Activated T-cell treated with anti-CD3 and anti-CD28 coated beads, Interleukin-2, amount 50 U/mL, for 4 hours (primary cell): ENCODE measurements at regions not wholly inside any gene's neighbourhood (a gene's known extent, or its start where the extent isn't known, plus 50 kb on each side); places are given as distances from the start of the nearest gene placed in this dataset.
"Not testable (repeated sequence)": the region's sequence is repeated elsewhere in the genome, so short reads cannot be mapped to it uniquely, and the experiment has no call there.

Experiments used
- ATAC-seq, 2 donors: fragments of 200-7000 bp; cut with Tn5 transposase; one replicate each; pipeline ENCODE4 v1.10.0; 2021
- DNase-seq: peaks from one replicate; pipeline ENCODE4 v3.0.0-alpha.2; 2020
- H3K27me3 Mint-ChIP-seq: one replicate; pipeline ENCODE4 v1.8.0; 2021; ENCODE audit warnings: low read depth, mixed read lengths
- H3K36me3 Mint-ChIP-seq: one replicate; pipeline ENCODE4 v1.8.0; 2022; ENCODE audit warnings: mixed read lengths; ENCODE audit not compliant: insufficient read depth
- H3K4me1 Mint-ChIP-seq: one replicate; pipeline ENCODE4 v1.8.0; 2021; ENCODE audit warnings: low read depth, mixed read lengths
- H3K4me3 Mint-ChIP-seq: one replicate; pipeline ENCODE4 v1.8.0; 2021; ENCODE audit warnings: mild to moderate bottlenecking, moderate library complexity, mixed read lengths
- H3K9me3 Mint-ChIP-seq: one replicate; pipeline ENCODE4 v1.8.0; 2021; ENCODE audit warnings: mixed read lengths

- not testable (repeated sequence) for H3K4me3 Mint-ChIP-seq, H3K4me1 Mint-ChIP-seq, H3K36me3 Mint-ChIP-seq, DNase-seq, H3K27me3 Mint-ChIP-seq, ATAC-seq
- H3K9me3 Mint-ChIP-seq = peaks cover 22% of the 10 kb centered on the region
These were observed 222.7 kb upstream of the CDH8 start for GRCh38 chr16:62258931-62259435.

- Mint-ChIP-seq H3K4me3 (no peak overlapping the region), H3K27me3 (no peaks in the 10 kb centered on the region), H3K4me1 (no peaks in the 10 kb centered on the region), H3K36me3 (no peaks in the 10 kb centered on the region), H3K9me3 (peaks cover 27% of the 10 kb centered on the region)
- no peak for DNase-seq
- no peak for ATAC-seq
These were observed 220.2 kb upstream of the CDH8 start for GRCh38 chr16:62256406-62256805.

GRCh38 chr16:62254847-62255246 is 218.6 kb upstream of the CDH8 start:
- no peaks in the 10 kb centered on the region for H3K4me1 Mint-ChIP-seq
- H3K4me3 Mint-ChIP-seq = no peak overlapping the region
- no peaks in the 10 kb centered on the region for H3K27me3 Mint-ChIP-seq
- DNase-seq (no peak), ATAC-seq (no peak)
- H3K36me3 Mint-ChIP-seq = no peaks in the 10 kb centered on the region
- H3K9me3 Mint-ChIP-seq = peaks cover 36% of the 10 kb centered on the region

GRCh38 chr16:62254372-62254771 is 218.1 kb upstream of the CDH8 start:
- ATAC-seq (no peak), DNase-seq (no peak)
- H3K27me3 Mint-ChIP-seq = no peaks in the 10 kb centered on the region
- H3K9me3 Mint-ChIP-seq = peaks cover 38% of the 10 kb centered on the region
- H3K4me1 Mint-ChIP-seq = no peaks in the 10 kb centered on the region
- H3K4me3 Mint-ChIP-seq = no peak overlapping the region
- no peaks in the 10 kb centered on the region for H3K36me3 Mint-ChIP-seq

GRCh38 chr16:62253966-62254365 is 217.7 kb upstream of the CDH8 start:
- DNase-seq (no peak), ATAC-seq (no peak)
- Mint-ChIP-seq H3K4me1 (no peaks in the 10 kb centered on the region), H3K9me3 (peaks cover 37% of the 10 kb centered on the region), H3K4me3 (no peak overlapping the region), H3K36me3 (no peaks in the 10 kb centered on the region), H3K27me3 (no peaks in the 10 kb centered on the region)

GRCh38 chr16:62249069-62249468 is 212.8 kb upstream of the CDH8 start:
- ATAC-seq (no peak), DNase-seq (no peak)
- Mint-ChIP-seq H3K4me3 (no peak overlapping the region), H3K27me3 (no peaks in the 10 kb centered on the region), H3K9me3 (peaks cover 33% of the 10 kb centered on the region), H3K36me3 (no peaks in the 10 kb centered on the region), H3K4me1 (no peaks in the 10 kb centered on the region)

- no peak overlapping the region for H3K4me3 Mint-ChIP-seq
- DNase-seq = no peak
- H3K4me1 Mint-ChIP-seq = no peaks in the 10 kb centered on the region
- no peak for ATAC-seq
- no peaks in the 10 kb centered on the region for H3K27me3 Mint-ChIP-seq
- no peaks in the 10 kb centered on the region for H3K36me3 Mint-ChIP-seq
- H3K9me3 Mint-ChIP-seq = peaks cover 34% of the 10 kb centered on the region
These were observed 204.5 kb upstream of the CDH8 start for GRCh38 chr16:62240722-62241121.

GRCh38 chr16:62225675-62226074 is 189.4 kb upstream of the CDH8 start:
- no peaks in the 10 kb centered on the region for H3K36me3 Mint-ChIP-seq
- ATAC-seq (no peak), DNase-seq (no peak)
- no peak overlapping the region for H3K4me3 Mint-ChIP-seq
- H3K9me3 Mint-ChIP-seq = peaks cover 17% of the 10 kb centered on the region
- no peaks in the 10 kb centered on the region for H3K4me1 Mint-ChIP-seq
- no peaks in the 10 kb centered on the region for H3K27me3 Mint-ChIP-seq

- no peaks in the 10 kb centered on the region for H3K36me3 Mint-ChIP-seq
- H3K4me3 Mint-ChIP-seq = no peak overlapping the region
- no peaks in the 10 kb centered on the region for H3K27me3 Mint-ChIP-seq
- ATAC-seq (no peak), DNase-seq (no peak)
- H3K4me1 Mint-ChIP-seq = no peaks in the 10 kb centered on the region
- H3K9me3 Mint-ChIP-seq = peaks cover 17% of the 10 kb centered on the region
These were observed 188.5 kb upstream of the CDH8 start for GRCh38 chr16:62224646-62225209.

GRCh38 chr16:62216837-62217236 is 180.6 kb upstream of the CDH8 start:
- no peak for DNase-seq
- H3K27me3 Mint-ChIP-seq = no peaks in the 10 kb centered on the region
- no peaks in the 10 kb centered on the region for H3K4me1 Mint-ChIP-seq
- H3K36me3 Mint-ChIP-seq = no peaks in the 10 kb centered on the region
- ATAC-seq = no peak
- H3K9me3 Mint-ChIP-seq = peaks cover 18% of the 10 kb centered on the region
- H3K4me3 Mint-ChIP-seq = no peak overlapping the region

DNA sequence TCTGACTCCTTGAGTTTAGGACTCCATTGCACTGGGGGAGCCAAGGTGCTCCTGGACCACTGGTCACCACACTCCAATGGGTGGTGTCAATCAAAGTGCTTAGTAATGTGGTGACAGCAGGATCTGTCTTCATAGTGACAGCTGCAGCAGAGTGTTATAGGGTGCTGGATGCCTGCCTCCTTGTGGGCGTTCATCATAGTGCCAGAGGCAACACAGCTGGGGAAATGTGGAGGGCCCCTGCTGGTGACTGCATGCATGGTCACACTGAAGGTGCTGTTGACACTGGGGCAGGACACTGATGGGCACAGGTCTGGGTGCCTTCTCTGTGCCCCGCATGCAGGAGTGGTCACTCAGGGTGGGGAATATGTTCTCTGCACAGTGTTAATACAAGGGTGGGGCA is 177.5 kb upstream of the CDH8 start:
- ATAC-seq = no peak
- no peaks in the 10 kb centered on the region for H3K27me3 Mint-ChIP-seq

GRCh38 chr16:62208934-62209333 is 172.7 kb upstream of the CDH8 start:
- ATAC-seq (no peak), DNase-seq (no peak)
- Mint-ChIP-seq H3K9me3 (peaks cover 36% of the 10 kb centered on the region), H3K36me3 (no peaks in the 10 kb centered on the region), H3K4me1 (no peaks in the 10 kb centered on the region), H3K27me3 (no peaks in the 10 kb centered on the region), H3K4me3 (no peak overlapping the region)

More for the DNA sequence above, 177.5 kb upstream of the CDH8 start:
- Mint-ChIP-seq H3K9me3 (peaks cover 29% of the 10 kb centered on the region), H3K4me3 (no peak overlapping the region), H3K36me3 (no peaks in the 10 kb centered on the region), H3K4me1 (no peaks in the 10 kb centered on the region)
- DNase-seq = no peak

DNA sequence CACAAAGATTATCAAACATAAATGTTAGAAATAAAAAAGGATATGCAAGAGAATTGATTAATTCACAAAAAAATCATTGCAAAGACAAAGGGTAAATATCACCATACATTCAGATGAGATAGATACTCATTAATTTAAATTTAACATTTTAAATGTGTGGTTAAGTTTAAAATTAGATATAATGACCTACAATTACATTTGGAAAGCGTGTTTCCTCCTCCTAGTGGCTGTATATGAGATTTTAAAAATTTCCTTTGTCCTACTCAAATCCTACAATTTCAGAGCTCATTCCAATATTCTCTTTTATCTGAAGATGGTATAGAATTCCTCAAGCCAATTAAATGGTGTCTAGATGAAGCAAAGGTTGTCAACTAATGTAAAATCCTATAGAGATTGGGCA is 169.2 kb upstream of the CDH8 start:
- Mint-ChIP-seq H3K27me3 (no peaks in the 10 kb centered on the region), H3K4me3 (no peak overlapping the region), H3K36me3 (no peaks in the 10 kb centered on the region), H3K4me1 (no peaks in the 10 kb centered on the region), H3K9me3 (peaks cover 28% of the 10 kb centered on the region)
- DNase-seq (no peak), ATAC-seq (no peak)

DNA sequence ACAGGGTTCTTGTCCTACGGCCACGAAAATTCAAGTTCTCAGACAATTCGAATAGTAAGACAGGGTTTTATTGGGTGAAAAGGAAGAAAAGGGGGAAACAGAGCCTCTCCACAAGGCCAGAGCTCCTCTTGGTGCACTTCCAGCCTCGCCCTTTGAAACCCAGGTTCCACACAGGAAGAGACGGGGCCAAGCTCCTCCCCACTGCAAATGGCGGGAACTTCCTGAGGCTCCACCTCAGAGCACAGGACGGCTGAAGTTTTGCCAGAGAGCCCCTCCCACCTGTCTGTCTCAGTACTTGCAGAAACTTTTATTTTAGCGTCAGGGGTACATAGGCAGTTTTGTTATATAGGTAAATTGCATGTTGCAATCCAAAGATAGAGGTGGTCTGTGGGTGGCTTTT is 165.7 kb upstream of the CDH8 start:
- no peak for DNase-seq
- no peak for ATAC-seq
- no peak overlapping the region for H3K4me3 Mint-ChIP-seq
- no peaks in the 10 kb centered on the region for H3K36me3 Mint-ChIP-seq
- no peaks in the 10 kb centered on the region for H3K27me3 Mint-ChIP-seq
- H3K9me3 Mint-ChIP-seq = peaks cover 28% of the 10 kb centered on the region
- no peaks in the 10 kb centered on the region for H3K4me1 Mint-ChIP-seq

DNA sequence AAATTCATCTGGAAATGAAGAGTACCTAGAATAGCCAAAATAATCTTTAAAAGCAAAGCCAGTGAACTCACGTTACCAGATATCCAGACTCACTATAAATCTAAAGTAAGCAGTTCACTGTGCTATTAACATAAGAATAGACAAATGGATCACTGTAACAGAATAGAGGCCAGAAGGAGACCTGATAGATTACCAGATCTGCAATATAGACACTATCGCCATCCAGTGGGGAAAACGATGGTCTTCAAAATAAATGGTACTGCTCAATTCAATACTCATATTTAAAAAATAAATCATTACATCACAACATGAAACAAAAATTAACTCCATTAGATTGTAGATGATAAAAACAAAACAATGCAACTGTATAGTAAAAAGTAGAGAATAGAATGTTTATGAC is 158.6 kb upstream of the CDH8 start:
- DNase-seq (no peak), ATAC-seq (no peak)
- Mint-ChIP-seq H3K27me3 (no peaks in the 10 kb centered on the region), H3K9me3 (peaks cover 15% of the 10 kb centered on the region), H3K4me1 (no peaks in the 10 kb centered on the region), H3K4me3 (no peak overlapping the region), H3K36me3 (no peaks in the 10 kb centered on the region)

DNA sequence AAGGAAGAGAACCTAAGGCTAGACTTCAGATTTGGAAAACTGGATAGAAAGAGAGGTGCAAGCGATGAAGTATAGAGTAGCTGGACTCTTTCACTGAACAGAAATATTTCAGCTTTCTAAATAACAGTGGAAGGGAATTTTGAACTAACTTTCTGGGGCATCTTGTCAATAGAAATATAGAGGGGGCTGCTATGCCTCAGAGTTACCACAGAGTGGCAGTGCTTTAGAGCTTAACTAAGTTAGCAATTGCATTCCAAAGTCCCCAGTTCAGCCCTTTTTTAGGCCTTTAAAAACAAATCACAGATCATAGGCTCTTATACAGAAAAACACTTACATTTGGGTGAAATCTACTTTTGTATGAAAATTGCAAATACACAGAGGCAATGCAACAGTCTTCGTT is 154.2 kb upstream of the CDH8 start:
- H3K9me3 Mint-ChIP-seq = peaks cover 18% of the 10 kb centered on the region
- H3K36me3 Mint-ChIP-seq = no peaks in the 10 kb centered on the region

More for the DNA sequence above, 154.2 kb upstream of the CDH8 start:
- Mint-ChIP-seq H3K4me1 (no peaks in the 10 kb centered on the region), H3K27me3 (no peaks in the 10 kb centered on the region), H3K4me3 (no peak overlapping the region)
- ATAC-seq (no peak), DNase-seq (no peak)
